HG02981 (cell line): ENCODE measurements at regions not wholly inside any gene's neighbourhood (a gene's known extent, or its start where the extent isn't known, plus 50 kb on each side); places are given as distances from the start of the nearest gene placed in this dataset.
"Not testable (repeated sequence)": the region's sequence is repeated elsewhere in the genome, so short reads cannot be mapped to it uniquely, and the experiment has no call there.

ENCODE experiments used
- ATAC-seq: cut with Tn5 transposase; IDR thresholded peaks from one replicate; pipeline ENCODE4 v1.9.1; 2021; ENCODE audit warnings: mild to moderate bottlenecking, moderate library complexity; ENCODE audit not compliant: unreplicated experiment

- ATAC-seq: no peak
These were observed 613.5 kb upstream of the TBX3 start for GRCh38 chr12:115297445-115297844.

GRCh38 chr12:115296613-115297198, 612.7 kb upstream of the TBX3 start:
- ATAC-seq: no peak

- no peak for ATAC-seq
These were observed 611.9 kb upstream of the TBX3 start for GRCh38 chr12:115295886-115296285.

DNA sequence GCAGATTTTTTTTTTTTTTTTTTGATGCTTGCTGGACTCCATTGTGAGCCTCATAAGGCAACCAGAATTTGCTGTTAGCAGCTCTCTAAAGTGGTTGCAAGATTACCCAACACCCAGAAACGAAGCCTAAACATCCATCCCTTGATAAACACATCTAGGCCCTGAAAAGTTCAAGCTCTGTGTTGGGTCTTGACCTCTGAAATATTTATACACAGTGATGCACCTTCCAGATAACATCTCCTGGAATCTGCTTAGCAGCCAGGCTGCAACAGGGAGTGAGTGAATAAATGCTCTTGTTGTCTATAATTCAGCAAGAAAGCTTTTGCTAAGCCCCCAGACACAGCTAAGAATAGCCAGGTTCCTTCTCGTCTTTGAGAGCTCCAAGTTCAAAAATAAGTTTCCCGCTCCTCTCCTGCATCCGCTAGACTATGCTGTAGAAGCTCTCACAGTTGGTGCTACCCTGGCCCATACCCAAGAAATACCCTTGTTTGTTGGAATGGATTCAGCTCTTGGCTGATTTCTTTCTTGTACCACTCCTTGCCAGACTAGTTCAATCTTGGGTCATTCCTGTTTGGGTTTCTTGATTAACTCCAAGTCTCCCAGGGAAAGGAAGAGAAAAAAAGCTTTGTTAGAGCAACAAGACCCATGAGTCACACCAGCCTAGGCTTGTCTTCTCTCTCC, 610.6 kb upstream of the TBX3 start:
- ATAC-seq: no peak

GRCh38 chr12:115285429-115285828, 601.5 kb upstream of the TBX3 start:
- ATAC-seq: not testable (repeated sequence)

DNA sequence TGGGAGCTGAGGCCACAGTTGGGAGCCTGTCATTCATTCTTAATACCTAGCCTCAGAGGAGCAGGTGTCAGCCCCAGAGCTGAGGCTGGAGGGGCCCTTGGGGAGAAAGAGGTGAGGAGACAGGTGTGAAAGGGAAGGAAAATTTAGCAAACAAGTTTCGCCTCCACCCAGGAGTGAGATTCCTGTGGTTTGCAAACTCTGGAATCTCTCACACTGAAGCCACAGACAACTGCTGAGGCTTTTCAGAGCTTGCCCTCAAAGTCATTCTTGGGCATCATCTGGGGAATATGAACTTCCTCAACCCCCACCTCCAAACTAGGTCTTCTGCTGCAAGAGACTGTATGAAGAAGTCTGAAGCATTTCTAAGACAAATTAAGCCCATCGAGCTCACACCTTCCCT, 589.5 kb upstream of the TBX3 start:
- ATAC-seq: no peak

DNA sequence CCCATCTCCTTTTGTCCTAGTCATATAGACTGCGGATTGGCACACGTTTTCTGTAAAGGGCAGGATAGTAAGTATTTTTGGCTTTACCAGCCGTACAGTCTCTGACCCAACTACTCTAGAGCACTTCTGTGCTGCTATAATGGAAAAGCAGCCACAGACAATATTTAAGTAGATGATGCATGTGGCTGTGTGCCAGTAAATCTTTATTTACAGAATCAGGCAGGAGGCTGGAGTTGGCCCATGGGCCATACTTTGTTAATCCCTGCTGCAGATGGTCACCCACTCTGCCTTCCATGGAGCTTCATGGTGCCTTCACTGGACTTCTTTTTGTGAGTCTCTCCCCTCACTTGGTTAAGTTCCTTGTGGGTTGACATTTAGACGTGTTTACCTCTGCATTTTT, 584.5 kb upstream of the TBX3 start:
- no peak for ATAC-seq

GRCh38 chr12:115267891-115268290, 583.9 kb upstream of the TBX3 start:
- no peak for ATAC-seq

- no peak for ATAC-seq
These were observed 583.5 kb upstream of the TBX3 start for GRCh38 chr12:115267464-115267863.

DNA sequence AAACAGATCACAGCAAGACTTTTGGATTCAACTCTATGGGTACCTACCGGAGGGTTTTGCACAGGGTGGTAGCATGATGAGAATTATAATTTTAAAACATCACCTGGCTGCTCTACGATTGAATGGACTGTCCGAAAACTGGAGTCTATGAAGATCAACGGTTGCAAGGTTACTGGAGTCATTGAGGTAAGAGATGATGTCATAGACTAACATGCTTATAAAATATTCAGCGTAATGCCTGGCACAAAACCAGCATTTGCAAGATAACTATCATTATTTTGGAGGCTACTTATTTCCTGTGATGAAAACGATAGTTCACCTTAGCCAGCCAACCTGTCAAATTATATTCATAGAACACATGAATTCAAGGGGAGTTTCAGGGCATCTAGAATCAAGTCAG, 580.6 kb upstream of the TBX3 start:
- ATAC-seq: no peak

DNA sequence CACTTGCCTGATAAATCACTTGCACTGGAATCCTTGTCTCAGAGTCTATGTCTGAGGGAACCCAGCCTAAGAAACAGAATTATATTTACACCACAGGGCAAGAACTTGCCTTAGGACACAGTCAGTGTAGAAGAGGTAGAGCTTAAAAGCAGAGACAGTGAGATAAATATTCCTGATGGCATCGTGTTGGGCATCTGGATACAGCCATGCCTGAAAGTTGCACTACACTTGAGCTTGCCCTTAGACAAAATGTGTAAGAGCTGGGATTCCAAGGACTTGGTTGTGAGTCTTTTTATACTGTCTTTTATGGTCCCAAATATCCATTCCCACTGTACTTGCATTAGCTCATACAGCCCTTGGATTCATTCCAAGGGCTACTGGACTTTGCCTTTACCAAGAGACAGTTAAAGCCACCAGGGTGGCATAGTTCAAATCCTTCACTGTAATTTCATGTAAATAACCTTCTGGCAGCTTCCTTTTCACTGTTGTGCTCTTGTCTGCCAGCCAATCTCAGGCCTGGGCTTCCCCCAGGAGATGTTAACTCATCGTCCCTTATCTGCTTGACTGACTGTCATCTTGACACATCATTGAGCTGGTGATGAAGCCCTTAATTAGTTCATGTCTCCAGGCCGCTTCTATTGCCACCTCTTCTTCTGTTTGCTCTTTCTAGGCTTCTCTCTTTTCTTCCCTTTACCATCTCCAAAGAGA, 577.9 kb upstream of the TBX3 start:
- no peak for ATAC-seq

GRCh38 chr12:115260762-115261675, 577.0 kb upstream of the TBX3 start:
- ATAC-seq: no peak

GRCh38 chr12:115259968-115260747, 576.2 kb upstream of the TBX3 start:
- no peak for ATAC-seq

DNA sequence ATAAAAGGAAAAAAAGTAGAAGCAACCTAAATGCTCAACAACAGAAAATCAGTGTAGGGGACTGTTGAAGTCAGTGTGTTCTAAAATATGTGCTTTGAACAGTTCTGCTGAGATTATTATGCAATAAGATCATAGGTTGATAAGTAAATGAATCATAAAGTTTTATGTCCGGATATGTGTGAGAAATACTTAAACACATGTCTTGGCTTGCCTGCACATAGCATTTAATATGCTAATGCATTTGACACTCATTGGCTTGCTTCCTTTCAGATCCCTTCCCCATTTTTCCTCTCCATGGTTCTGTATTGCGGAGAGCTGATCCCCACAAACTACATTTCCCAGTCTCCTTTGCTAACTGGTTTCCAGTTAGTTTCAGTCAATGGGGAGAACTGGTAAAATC, 573.8 kb upstream of the TBX3 start:
- no peak for ATAC-seq

GRCh38 chr12:115255962-115256361, 572.0 kb upstream of the TBX3 start:
- no peak for ATAC-seq

- no peak for ATAC-seq
These were observed 571.3 kb upstream of the TBX3 start for GRCh38 chr12:115255257-115255656.

DNA sequence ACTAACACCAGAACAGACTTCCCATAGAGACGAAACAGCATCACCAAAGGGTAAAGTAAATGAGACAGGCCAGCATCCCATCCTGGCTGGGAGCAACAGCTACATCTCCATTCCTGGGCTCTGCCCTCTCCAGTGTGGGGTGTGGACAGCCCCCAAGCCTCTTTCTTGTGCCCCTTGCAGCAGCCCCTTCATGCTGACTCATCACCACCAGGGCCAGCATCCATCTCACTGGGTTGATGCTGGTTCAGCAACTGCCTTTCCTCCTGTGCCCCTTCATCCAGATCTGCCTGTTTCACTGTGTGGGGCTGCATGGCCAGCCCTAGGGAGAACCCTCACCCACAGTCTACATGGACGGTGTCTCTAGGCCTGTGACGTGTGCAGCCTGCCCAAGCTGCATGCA, 569.1 kb upstream of the TBX3 start:
- ATAC-seq: no peak

DNA sequence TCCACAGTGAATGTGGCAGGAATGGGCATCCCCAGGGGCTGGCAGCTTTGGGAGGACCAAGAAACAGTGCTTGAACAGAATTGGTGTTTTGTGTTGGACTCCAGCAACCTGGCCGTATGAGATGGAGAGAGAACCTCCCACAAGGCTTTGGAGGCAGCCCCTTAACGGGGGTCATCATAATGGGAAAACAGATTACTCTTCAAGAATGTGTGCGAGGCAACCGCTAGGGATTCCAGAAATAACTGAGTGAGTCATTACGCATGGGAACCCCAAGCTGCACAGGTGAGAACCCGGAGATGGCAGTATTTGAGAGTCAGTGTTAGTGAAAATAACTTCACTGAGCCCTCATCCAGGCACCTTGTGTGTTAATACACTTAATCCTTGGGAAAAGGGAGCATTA, 567.8 kb upstream of the TBX3 start:
- no peak for ATAC-seq

- ATAC-seq: no peak
These were observed 565.8 kb upstream of the TBX3 start for GRCh38 chr12:115249671-115250278.

DNA sequence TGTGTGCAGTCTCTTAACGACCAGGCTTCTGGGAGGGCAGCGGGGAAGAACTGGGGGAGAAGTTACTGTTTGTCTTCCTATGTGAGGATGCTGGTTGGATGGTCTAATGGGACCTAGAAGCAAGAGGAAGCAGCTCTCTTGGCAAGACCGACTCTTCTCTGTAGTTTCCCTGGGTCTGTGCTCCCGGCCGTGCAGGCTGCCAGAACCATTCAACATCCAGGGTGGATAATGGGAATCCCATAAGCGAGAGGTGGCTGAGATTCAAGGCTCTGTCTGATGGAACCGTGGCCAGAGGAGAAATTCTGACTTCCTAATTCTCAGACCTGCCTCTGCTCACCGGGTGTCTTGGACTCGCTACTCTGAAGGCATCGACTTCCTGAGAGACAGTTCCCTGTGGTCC, 561.0 kb upstream of the TBX3 start:
- no peak for ATAC-seq
